HG02588 (cell line): ENCODE measurements at regions not wholly inside any gene's neighbourhood (a gene's known extent, or its start where the extent isn't known, plus 50 kb on each side); places are given as distances from the start of the nearest gene placed in this dataset.
A peak's percentile ranks its signal among the peaks of the same experiment; 100 is the strongest.

Experiments
- ATAC-seq: cut with Tn5 transposase; IDR thresholded peaks from one replicate; pipeline ENCODE4 v1.9.1; 2021; ENCODE audit warnings: mild to moderate bottlenecking, moderate library complexity; ENCODE audit not compliant: unreplicated experiment

DNA sequence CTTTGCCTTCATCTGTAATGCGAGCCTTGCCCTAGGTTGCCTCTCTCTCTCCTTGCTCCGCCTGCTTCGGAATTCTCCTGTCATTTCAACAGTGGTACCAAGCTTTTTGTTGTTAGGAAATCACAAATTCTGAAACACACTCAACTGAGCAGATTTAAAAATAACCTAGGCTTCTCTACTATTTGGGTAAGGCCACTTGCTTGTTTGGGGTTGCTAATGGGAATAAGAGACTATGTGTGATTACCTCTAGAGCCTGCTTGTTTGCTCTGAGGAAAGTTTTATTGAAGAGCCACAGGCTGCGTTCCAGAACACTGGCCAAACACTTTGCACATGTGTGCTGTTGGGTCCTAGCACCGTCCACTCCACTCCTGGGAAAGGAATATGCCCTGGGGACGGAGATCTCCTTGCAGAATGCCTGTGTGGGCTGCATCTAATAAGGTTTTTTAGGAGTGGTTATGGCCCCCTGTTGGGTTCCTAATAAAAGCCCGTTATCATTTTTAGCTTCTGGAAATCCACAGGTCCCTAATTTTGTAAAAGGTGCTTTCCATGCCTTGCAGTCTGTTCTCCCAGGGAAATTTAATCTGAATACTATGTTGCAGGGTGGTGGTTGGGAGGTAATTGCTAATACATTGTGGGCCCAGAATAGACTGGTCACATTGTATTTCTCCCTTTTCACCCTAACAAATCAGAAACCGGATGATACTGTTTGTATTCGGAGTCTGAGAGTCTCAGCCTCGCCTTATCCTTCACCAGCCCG lies 68.7 kb upstream of the KLF6 start:
- ATAC-seq, result no peak

DNA sequence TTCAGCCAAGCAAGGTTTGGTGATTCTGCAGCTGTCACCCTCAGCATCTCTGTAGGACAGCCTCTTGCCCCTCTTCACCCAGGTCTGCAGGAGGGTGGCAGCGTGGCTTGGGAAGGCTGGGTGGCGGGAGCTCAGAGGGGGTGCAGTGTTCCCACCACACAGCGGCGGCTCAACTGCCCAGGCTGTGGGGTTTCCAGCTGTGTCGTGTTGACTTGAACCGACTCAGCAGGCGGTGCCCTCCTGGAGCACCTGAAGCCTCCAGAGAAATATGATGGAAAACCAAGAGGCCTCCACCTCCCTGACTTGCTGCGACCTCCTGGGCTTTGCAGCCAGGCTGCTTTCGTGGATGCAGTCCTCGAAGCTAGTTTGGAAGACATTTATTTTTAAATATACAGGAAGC lies 68.0 kb upstream of the KLF6 start:
- no peak for ATAC-seq

DNA sequence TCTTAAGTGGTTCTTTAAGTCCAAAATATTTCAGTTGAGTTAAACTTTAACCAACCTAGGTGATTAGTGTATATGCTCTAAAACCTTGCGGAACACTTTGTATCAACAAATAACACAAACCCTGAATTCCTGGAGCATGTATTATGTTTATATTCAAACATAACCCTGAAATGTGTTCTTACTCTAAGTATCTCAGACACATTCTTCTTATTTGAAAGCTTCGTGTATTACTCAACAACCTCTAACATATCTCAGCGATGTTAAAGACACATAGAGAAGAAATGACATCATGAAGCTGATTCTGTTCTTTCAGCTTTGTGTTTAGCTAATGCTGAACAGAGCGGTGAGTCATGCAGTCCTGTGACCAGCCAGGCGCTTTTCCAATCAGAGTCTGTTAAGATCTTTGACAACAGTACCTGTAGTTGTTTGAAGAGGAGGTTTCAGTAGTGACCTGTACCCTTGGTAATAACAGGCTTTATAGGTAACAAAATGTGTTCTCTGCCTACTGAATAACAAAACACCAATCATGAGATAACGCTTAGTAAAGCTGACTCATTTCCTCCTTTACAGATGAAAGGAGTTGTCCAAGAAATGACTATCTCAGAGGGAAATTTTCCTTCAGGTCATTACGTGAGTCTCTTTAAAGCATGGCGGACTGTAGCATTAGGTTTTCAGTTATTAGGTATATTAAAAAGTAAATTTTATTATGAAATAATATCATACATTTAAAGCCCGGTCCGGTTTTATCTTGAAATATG lies 67.3 kb upstream of the KLF6 start:
- ATAC-seq, result peak; percentile 91

DNA sequence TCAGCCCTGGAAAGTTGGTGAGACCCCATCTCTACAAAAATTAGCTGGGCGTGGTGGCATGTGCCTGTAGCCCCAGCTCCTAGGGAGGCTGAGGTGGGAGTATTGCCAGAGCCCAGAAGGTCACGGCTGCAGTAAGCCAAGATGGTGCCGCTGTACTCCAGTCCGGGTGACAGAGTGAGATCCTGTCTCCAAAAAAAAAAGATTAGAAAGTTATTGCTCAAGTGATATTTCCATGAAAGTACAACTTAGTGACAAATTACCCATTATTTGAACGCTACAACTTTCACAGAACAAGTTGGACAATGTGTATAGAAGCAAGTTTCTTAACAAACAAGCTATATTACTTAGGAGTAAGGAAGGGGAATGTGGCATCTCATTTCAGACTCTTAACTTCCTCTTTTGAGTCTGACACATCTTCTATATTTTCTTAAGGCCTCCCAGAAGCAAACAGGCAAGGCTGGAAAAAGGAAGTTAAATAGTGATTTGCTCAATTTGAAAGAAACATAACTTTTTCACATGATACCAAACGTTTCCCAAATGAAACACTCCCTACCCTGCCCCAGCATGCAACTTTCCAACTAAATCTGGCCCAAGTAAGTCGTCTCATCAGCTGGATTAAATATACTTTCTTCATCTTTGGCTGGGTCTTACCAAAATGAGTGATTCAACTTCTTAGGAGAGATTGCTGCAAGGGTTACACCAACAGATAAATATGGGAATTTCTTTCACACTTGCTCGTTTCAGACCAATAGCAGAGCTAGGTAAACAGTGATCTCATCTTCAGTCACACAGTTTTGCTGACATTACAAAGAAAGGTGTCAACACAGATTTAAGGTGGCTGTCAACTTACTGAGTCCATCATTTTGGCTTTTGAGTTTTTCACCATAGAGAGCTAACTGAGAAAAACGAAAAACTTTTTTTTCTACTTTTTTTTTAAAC lies 66.3 kb upstream of the KLF6 start:
- peak; percentile 33 for ATAC-seq

DNA sequence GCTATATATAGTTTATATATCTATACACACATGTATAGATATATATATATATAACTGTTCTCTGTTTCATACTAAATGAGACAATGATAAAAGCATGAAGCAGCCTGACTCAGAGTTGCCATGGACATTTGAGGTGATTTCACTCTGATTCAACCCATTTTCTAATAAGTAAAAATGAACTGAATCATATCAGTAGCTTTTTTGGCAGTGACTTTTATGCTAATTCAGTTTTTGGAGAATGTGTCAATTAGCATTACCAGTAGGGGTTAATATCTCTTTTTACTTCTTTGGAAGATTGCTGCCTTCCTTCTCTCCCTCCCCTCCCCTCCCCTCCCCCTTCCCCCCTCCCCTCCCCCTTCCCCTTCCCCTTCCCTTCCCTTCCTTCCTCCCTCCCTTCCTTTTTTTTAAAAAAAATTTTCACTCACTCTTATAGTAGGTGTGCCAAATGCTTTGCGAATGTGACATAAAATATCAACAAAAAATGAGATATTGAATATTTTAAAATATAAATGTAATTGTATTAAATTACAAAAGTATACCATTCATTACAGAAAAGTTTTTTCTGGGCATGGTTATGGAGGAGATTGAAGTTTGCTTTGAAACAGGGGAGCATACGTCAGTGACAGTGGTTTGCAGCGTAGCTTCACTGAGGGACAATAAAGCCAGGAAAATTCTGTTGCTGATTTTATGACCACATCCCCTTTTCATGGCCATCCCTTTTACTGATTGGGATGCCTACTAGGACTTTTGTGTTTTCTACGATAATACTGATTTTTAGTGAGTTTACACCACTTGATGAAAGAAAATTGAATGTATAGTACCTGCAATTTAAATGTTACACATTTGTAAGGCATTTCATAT lies 64.0 kb upstream of the KLF6 start:
- no peak for ATAC-seq

DNA sequence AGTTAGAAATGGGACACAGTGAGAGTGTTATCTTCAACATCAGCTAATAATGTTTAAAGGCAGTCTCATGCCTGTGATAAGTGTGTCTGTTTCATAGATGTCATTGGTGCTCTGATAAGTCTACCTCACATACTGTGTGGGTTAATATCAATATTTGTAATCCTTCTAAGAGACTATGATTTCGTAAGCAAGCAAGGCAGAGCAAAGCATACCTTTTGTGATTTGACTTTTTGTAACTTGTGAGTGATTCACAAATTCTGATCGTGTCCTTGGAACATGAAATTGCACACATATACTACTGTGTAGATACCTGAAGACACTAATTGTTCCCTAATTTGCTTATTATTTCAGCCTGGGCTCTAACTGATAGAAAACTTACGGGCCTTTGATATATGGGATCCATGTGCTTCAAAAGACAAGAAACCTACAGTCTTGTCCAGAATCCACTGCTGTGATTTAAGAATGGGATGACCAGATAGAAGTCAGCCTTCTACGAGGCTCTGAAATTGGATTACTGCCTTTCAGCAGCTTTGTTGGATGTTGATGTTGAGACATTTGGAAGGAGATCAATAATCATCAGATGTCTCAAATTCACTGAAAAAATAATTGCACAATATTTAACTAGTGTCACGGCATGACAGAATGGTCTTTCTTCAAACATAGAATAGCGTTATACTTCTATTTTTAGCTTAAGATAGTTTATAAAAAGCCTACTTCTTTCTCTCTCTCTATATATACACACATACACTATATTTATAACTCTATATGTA lies 63.2 kb upstream of the KLF6 start:
- no peak for ATAC-seq

DNA sequence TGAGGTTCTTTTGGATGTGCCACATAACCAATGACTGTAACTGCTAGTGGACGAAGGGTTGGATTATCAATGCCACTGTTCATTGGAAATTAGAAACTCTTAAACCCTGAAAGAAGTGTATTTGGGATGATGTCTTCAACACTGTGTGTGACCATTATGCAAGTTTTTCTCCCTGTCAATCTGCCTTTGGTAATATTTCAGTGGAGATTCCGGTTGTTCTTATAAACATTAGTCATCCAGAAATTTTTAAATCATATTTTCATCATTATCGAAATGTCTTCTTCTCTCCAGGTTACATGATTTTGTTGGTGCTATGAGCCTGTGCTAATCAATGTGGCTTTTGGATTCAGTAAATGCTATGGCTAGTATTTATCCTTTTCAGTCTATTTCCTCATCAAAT lies 61.7 kb upstream of the KLF6 start:
- ATAC-seq, result no peak

DNA sequence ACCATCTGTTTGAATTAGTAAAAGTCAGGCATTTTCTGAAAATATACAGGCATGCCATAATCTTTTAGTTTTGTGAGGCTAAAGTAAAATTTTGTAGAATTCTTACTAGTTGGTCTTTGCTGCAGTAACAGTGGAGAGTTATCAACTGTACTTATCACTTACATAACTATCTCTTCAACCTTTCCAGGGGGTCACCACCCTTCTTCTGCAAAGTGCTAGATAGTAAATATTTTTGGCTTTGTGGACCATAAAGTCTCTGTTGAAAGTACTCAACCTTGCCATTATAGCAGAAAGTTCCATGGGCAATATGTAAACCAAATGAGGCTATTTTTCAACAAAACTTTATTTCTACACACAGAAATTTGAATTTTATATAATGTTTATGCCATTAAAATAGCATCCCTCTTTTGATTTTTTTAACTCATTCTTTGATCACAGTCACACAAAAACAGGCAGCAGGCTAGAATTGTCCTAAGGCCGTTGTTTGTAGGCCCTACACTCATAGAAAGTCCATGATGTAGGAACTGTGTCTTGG lies 59.5 kb upstream of the KLF6 start:
- ATAC-seq, result no peak

DNA sequence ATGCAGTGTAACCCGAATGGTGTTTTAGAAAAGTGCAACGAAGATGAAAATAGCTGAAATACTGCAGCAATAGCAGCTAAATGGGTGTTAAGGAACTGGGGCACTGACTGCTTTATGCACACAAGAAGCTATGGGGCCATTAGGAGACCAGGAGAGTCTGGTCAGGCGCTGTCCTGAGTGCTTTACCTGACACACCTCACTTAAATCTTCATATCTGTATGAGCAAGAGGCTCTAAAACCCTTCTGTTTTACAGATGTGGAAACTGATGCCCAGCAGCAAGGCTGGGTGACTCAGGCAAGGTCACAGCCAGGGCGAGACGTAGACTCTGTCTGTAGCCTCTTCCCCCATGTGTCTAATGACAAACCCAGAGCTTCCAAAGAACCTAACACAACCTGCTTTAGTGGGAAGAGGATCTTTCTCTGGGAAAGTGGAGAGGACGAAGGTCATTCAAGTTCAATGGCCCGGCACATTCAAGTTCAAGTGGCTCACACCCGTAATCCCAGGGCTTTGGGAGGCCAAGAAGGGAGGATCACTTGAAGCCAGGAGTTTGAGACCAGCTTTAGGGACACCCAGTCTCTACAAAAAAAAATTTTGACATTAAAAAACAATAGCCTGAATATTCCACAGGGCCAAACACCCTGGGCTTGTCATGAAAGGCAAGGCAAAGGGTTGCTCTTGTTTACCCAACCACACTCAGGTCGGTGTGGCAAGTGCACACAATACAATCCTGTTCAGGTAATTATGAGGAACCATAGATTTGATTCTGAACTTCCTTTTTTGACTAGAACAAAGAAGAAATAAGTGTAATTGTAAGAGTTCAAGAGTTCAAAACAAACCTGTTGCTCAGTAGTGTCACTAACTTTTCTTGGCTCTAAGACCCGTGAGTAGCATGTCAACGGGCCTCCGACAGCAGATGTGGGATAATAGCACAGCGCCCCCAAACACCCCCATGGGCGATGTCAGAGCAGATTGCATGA lies 53.7 kb upstream of the KLF6 start:
- no peak for ATAC-seq

DNA sequence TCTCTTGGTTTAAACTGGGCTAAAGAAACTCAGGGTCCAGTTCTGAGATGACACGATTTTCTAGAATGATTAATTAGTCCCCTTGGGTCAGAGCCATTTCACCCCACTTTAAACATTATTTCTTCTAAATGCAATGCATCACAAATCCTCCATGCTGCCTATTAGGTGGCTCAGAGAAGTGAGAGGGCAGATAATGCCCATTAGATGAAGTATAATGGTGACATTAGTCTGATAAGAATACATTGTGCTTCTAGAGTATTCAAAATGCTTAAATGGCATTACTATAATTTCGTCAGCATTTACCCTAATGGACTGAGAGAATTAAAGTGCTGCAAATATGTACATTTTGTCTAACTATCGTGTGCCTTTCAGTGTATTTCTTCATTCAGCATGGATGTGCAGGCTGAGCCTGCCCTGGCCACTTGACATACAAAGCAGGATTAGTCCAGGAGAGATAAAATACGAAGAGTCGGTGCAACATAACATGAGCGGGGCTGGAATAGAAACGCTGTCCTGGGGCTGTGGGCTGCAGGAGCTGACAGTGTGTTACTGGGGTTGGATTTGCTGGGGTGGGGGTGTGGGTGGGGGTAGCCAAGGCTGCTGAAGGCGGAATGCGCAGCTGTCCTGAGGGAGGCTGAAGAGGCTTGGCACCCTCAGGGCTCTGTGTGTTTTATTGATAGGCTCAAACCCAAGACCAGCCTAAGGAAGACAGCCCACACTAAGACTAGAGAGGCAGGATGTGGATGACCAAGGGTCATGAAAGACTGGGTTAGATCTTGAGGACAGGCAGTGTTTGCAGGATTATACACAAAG lies 52.8 kb upstream of the KLF6 start:
- ATAC-seq, result no peak

DNA sequence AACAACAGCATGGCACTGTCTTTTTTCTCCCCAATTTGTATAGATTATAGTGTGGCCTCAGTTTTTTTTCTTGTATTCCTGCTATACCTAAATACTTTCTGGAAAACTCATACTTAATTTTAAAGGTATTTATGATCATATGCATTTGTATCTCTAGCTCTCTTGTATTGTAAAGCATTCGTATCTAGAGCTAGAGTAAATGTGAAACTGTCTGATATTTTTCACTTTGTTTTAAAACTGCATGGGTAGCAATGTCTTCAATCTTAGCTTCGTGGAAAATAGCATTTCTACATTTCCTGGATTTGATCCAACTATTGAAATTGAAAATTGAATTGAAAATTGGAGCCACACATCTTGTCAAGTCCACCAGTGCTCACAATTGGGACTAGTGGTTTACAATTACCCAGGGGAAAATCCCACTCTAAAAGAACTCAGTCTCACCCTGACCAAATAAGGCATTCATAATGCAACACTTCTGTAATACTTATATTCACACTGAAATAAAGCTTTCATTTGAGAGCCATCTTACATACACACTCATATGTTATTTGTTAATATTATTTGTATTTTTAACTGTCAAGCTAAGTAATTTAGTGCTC lies 51.3 kb upstream of the KLF6 start:
- peak; percentile 55 for ATAC-seq

DNA sequence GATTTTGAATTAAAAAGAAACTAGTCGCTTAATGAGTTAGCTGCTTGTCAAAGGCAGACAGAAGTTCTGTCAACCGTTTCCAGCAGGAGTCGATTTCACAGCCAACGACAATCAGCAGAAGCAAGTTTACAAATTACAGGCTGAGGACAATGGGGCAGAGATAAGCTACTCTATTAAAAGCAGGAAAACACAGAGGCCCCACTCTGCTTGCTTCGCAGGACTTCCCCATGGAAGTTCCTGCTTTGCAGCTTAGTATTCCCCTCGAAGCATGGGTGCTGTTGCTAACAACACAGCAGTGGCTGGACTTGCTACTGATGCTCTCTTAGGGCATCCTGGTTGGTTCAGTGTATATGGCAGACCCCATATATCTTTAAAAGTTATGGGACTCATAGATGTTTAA lies 50.8 kb upstream of the KLF6 start:
- ATAC-seq, result peak; percentile 39

DNA sequence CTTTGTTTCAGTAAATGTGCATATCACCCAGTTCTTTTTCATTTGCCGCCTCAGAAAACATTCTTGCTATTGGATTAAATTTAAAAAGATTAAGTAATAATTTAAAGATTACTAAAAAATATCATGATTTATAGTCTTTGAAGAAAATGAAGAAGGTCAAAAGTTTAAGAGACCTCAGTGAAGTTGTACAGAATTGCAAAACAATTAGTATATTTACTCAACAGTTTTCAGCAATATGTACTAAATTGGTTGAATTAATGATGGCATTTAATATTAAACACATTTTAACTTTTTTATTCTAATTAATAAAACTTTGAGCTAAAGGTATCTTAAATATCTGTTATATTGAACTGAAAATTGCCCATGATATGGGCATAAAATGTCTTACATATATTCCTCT lies 49.9 kb upstream of the KLF6 start:
- ATAC-seq, result no peak
